Esophagus squamous epithelium (tissue), 5 donors: ENCODE measurements at regions not wholly inside any gene's neighbourhood (a gene's known extent, or its start where the extent isn't known, plus 50 kb on each side); places are given as distances from the start of the nearest gene placed in this dataset.

Experiments used
- DNase-seq: peaks from one replicate; lab custom pipeline; 2025; lab: John Stamatoyannopoulos, UW
- H3K27ac ChIP-seq, 4 donors: fragments of 200-600 bp; sonication (generic); one replicate each; pipeline ENCODE4 v1.5.1; 2016 to 2019; ENCODE audit warnings: mild to moderate bottlenecking in 1 of 4
- H3K27me3 ChIP-seq, 4 donors: fragments of 200-600 bp; sonication (generic); 1 replicate in 3 of 4; 2 replicates in 1 of 4; pipeline versions ENCODE4 v1.5.1 to v1.6.0; 2017 to 2021; ENCODE audit warnings: antibody characterized with exemption in 1 of 4
- H3K36me3 ChIP-seq, 3 donors: fragments of 200-600 bp; sonication (generic); one replicate each; pipeline ENCODE4 v1.5.1; 2016 to 2019
- H3K4me1 ChIP-seq, 3 donors: fragments of 200-600 bp; sonication (generic); one replicate each; pipeline ENCODE4 v1.5.1; 2017 to 2019
- H3K4me3 ChIP-seq, 4 donors: fragments of 200-600 bp; sonication (generic); 1 replicate in 3 of 4; 2 replicates in 1 of 4; pipeline ENCODE4 v1.5.1; 2016 to 2019; ENCODE audit warnings: mild to moderate bottlenecking in 2 of 4, moderate library complexity in 1 of 4
- H3K9me3 ChIP-seq, 3 donors: fragments of 200-600 bp; sonication (generic); one replicate each; pipeline ENCODE4 v1.5.1; 2016 to 2019
- CTCF ChIP-seq, 6 experiments: fragments of 450-650 bp in 4 of 6; fragments of 200-600 bp in 2 of 6; sonication (generic) in 2 of 6; IDR thresholded peaks; one replicate each; pipeline ENCODE4 v1.5.1; 2016 to 2019; ENCODE audit warnings: antibody characterized with exemption in 6 of 6, mild to moderate bottlenecking in 4 of 6, moderate library complexity in 4 of 6
- POLR2A ChIP-seq, 4 donors: fragments of 450-650 bp; IDR thresholded peaks; one replicate each; pipeline ENCODE4 v1.6.1; 2017; ENCODE audit warnings: antibody characterized with exemption in 4 of 4, mild to moderate bottlenecking in 4 of 4, moderate library complexity in 3 of 4
- WGBS, 2 donors: methylation state at CpG; one replicate each; pipeline ENCODE4 v1.1.5; 2018; 5-methylcytosine and 5-hydroxymethylcytosine counted together
- intact Hi-C: fragments of 100-400 bp; cut with DNase I; formaldehyde crosslinking; loops from one replicate; pipeline ENCODE4 v1.15.0; 2022
- donor health status: DM: yes; HTN: yes; CAD: no.

GRCh38 chr1:221118938-221119320, 239.7 kb downstream of the HLX start:
- Histone ChIP-seq H3K27me3 (no peaks in the 10 kb centered on the region), H3K27ac (no peak overlapping the region), H3K4me1 (peaks cover 0 to 18% (median 12%) of the 10 kb centered on the region in 3 donors), H3K36me3 (no peaks in the 10 kb centered on the region), H3K4me3 (no peak overlapping the region), H3K9me3 (no peaks in the 10 kb centered on the region)
- 74 to 100% methylated on average over 1 of the region's 1 CpG for WGBS, 2 donors
- no peak for TF ChIP-seq CTCF (IDR thresholded peaks at IDR 0.05)
- no peak for TF ChIP-seq POLR2A (IDR thresholded peaks at IDR 0.05)
- intact Hi-C loops = no loop called here
- DNase-seq = no peak

DNA sequence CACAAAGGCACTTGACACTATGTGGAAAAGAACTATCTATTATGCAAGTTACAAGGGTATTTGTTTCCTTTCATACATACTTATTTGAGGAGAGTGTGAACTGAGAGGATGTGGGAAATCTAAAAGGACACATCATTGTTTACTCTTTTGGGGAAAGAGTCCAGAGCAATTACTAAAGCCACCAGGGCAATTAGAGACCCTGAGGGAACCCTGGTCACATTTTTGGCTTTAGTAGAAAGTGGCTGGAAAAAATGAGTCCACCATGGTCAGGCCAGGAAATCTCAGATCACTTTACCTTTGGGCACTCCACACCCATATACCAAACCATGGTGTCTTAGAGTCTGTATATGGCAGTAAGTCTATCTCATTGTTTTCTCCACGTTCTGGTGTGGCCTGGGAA, 243.3 kb downstream of the HLX start:
- TF ChIP-seq POLR2A (IDR thresholded peaks at IDR 0.05) = no peak
- TF ChIP-seq CTCF (IDR thresholded peaks at IDR 0.05) = no peak
- Histone ChIP-seq H3K36me3 (no peaks in the 10 kb centered on the region), H3K4me1 (peaks cover 0 to 12% (median 6%) of the 10 kb centered on the region in 3 donors), H3K9me3 (no peaks in the 10 kb centered on the region), H3K27ac (no peak overlapping the region), H3K27me3 (no peaks in the 10 kb centered on the region), H3K4me3 (no peak overlapping the region)
- 20 to 44% methylated on average over 1 of the region's 1 CpG for WGBS, 2 donors
- intact Hi-C loops = no loop called here
- DNase-seq = no peak

GRCh38 chr1:221125976-221126375, 246.7 kb downstream of the HLX start:
- intact Hi-C loops = no loop called here
- DNase-seq = no peak
- Histone ChIP-seq H3K9me3 (no peaks in the 10 kb centered on the region), H3K27ac (no peak overlapping the region), H3K4me1 (no peaks in the 10 kb centered on the region), H3K27me3 (no peaks in the 10 kb centered on the region), H3K4me3 (no peak overlapping the region), H3K36me3 (no peaks in the 10 kb centered on the region)
- TF ChIP-seq POLR2A (IDR thresholded peaks at IDR 0.05) (no peak), CTCF (IDR thresholded peaks at IDR 0.05) (no peak)
- WGBS, 2 donors = 84 to 91% methylated on average over 5 of the region's 5 CpGs

DNA sequence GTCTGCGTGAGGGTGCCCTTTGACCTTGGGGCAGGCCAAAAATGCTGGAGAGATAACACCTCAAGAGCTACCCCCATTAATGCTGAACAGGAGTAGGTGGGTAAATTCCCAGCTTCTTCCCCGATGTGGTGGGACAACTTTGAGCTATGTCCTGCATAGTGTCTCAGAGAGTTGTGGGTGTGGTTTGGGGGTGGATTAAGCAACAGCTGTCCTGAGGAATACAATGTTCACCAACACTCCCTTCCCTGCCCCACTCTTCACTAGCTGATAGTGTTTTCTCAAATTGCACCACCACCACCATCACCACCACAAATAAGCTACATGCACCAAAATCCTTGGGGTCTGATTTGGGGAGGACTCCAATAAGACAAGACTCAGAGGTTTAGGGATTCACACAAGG, 258.4 kb downstream of the HLX start:
- Histone ChIP-seq H3K27me3 (no peaks in the 10 kb centered on the region), H3K4me1 (no peaks in the 10 kb centered on the region), H3K4me3 (no peak overlapping the region), H3K27ac (no peak overlapping the region), H3K36me3 (no peaks in the 10 kb centered on the region), H3K9me3 (no peaks in the 10 kb centered on the region)
- no peak for TF ChIP-seq POLR2A (IDR thresholded peaks at IDR 0.05)
- no peak for TF ChIP-seq CTCF (IDR thresholded peaks at IDR 0.05)
- no peak for DNase-seq
- intact Hi-C loops = no loop called here
- 40 to 53% methylated on average over 1 to 2 of the region's 2 CpGs for WGBS, 2 donors

GRCh38 chr1:221138516-221138915, 259.3 kb downstream of the HLX start:
- no peak overlapping the region for H3K27ac ChIP-seq
- H3K4me3 ChIP-seq = no peak overlapping the region
- no peaks in the 10 kb centered on the region for H3K36me3 ChIP-seq
- intact Hi-C loops = no loop called here
- H3K9me3 ChIP-seq = no peaks in the 10 kb centered on the region
- no peaks in the 10 kb centered on the region for H3K4me1 ChIP-seq
- DNase-seq = no peak
- no peaks in the 10 kb centered on the region for H3K27me3 ChIP-seq
- TF ChIP-seq CTCF (IDR thresholded peaks at IDR 0.05) (no peak), POLR2A (IDR thresholded peaks at IDR 0.05) (no peak)
